Esophagus muscularis mucosa (tissue), 4 donors: ENCODE measurements at regions not wholly inside any gene's neighbourhood (a gene's known extent, or its start where the extent isn't known, plus 50 kb on each side); places are given as distances from the start of the nearest gene placed in this dataset.

ENCODE experiments used
- EP300 ChIP-seq: sonication (generic); formaldehyde crosslinking; IDR thresholded peaks from one replicate; pipeline ENCODE4 v1.6.1; 2017; ENCODE audit warnings: antibody characterized with exemption
- POLR2A ChIP-seq: fragments of 450-650 bp; IDR thresholded peaks from one replicate; pipeline ENCODE4 v1.6.1; 2017; ENCODE audit warnings: antibody characterized with exemption, moderate library complexity, mild to moderate bottlenecking, low read depth
- TF ChIP-seq, protein P1 (sequence below), 3 experiments: fragments of 200-600 bp in 2 of 3; fragments of 450-650 bp in 1 of 3; sonication (generic) in 2 of 3; IDR thresholded peaks; one replicate each; pipeline ENCODE4 v1.5.1; 2017 to 2019; ENCODE audit warnings: antibody characterized with exemption in 3 of 3, mild to moderate bottlenecking in 2 of 3, moderate library complexity in 1 of 3

DNA sequence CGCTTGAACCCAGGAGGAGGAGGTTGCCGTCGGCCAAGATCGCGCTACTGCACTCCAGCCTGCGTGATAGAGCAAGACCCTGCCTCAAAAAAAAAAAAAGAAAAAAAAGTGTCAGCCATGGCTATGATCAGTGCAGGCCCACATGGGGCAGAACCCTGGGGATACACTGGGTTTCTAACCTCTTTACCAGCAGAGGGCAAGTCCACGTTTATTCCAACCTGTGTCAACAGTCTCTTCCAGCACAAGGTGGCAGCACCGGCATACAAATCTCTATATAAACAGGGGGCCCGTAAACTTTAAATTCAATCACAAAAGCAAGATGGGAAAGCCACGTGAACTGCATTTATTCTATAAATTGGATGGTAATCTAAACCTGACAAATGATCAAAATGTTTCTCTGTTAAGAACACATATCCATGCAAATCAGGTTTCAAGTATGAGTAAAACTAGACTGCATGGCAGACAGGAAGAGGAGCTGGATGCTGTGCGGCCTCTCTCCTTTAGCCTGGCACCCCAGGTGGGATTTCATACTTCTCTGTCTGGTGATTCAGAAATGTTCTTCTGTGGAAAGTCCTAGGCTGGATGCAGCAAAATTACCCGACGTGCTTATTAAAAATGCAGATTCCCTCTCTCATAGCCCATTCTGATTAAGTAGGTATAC lies 60.0 kb upstream of the STEAP1B start:
- TF ChIP-seq EP300 (no peak), POLR2A (no peak)
- TF ChIP-seq, protein P1, sequence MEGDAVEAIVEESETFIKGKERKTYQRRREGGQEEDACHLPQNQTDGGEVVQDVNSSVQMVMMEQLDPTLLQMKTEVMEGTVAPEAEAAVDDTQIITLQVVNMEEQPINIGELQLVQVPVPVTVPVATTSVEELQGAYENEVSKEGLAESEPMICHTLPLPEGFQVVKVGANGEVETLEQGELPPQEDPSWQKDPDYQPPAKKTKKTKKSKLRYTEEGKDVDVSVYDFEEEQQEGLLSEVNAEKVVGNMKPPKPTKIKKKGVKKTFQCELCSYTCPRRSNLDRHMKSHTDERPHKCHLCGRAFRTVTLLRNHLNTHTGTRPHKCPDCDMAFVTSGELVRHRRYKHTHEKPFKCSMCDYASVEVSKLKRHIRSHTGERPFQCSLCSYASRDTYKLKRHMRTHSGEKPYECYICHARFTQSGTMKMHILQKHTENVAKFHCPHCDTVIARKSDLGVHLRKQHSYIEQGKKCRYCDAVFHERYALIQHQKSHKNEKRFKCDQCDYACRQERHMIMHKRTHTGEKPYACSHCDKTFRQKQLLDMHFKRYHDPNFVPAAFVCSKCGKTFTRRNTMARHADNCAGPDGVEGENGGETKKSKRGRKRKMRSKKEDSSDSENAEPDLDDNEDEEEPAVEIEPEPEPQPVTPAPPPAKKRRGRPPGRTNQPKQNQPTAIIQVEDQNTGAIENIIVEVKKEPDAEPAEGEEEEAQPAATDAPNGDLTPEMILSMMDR (IDR thresholded peaks at IDR 0.05), result peak; percentile 92 to 94 (median 93)
